ENCODE measurements at regions not wholly inside any gene's neighbourhood (a gene's known extent, or its start where the extent isn't known, plus 50 kb on each side); places are given as distances from the start of the nearest gene placed in this dataset.

DNA sequence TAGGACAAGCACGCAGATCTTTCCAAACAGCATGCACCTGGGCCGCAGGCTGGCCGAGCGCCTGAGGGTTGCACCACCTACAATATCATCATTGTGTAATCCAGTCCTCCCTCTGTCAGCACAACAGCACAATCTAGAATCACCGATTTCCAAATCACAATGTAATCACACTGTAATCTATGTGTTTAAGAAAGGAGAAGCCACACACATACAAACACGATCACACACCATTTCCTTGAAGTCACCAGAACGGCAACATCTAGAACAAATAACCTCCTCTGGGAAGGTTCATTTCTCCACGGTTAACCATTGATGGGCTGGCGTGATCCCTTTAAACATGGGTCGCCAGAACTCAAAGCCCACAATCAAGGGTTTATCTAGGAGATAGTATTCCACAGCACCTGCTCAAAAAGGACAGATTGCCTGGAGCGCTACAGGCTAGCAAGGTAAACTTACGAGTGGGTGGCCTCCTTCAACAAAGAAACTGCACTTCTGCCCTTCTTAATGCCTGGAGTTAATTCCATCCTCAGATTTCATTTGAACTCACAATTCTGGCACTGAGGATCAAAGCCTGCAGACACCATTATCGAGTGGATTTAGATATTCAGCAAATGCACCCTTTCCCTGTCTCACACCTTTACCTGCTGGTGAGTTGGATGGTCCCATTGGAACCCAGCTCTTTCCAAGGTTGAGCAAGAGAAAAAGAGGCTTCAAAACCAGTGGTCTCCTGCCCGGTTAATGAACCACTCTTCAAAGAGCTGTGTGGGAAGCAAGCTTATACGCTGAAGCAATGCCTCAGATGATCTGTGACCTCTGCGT is 83.8 kb upstream of the FOXQ1 start:
- intact Hi-C loops (cut with micrococcal nuclease), result no loop called here
- peaks cover 5 to 51% (median 9%) of the 10 kb centered on the region in 5 donors for H3K27me3 Mint-ChIP-seq

DNA sequence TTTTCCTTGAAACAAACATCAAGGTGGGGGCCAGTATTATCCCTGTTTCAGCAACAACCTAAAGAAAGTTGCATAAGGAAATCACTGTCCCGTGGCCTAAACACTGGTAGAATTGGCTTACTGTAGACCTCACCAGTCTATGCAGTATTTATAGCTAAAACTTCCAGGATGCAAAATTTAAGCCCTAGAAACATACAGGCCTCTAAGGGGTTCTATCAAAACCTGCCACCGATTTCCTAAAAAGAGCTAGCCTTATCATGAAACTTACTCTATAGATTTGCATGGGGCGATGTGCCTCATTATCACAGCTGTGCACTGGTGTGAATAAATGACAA is 84.3 kb upstream of the FOXQ1 start:
- Mint-ChIP-seq H3K27ac (no peak overlapping the region), H3K27me3 (peaks cover 5 to 46% (median 9%) of the 10 kb centered on the region in 5 donors), H3K9me3 (no peaks in the 10 kb centered on the region), H3K4me1 (no peaks in the 10 kb centered on the region), H3K4me3 (no peak overlapping the region), H3K36me3 (no peaks in the 10 kb centered on the region)
- no peaks in the 10 kb centered on the region for H3K9me3 ChIP-seq (ENCODE audit: control insufficient read depth in 2 of 3, low read length in 3 of 3)
- ATAC-seq (no peak), DNase-seq (no peak)
- H3K27ac ChIP-seq (ENCODE audit: low read depth, low read length), result no peak overlapping the region
- no peaks in the 10 kb centered on the region for H3K27me3 ChIP-seq (ENCODE audit: control insufficient read depth in 2 of 2, insufficient read depth in 2 of 2, low read length in 2 of 2)
- no peak overlapping the region for H3K4me3 ChIP-seq (ENCODE audit: low read length)
- ChIA-PET POLR2A (no interaction called here), CTCF (no interaction called here)
- H3K36me3 ChIP-seq (ENCODE audit: control insufficient read depth in 2 of 3, insufficient read depth in 3 of 3, low read length in 3 of 3), result no peaks in the 10 kb centered on the region
- intact Hi-C loops (cut with micrococcal nuclease), result no loop called here
- H3K4me1 ChIP-seq (ENCODE audit: control insufficient read depth in 2 of 2, insufficient read depth in 2 of 2, low read length in 2 of 2), result no peaks in the 10 kb centered on the region

More for the DNA sequence above, 83.8 kb upstream of the FOXQ1 start:
- H3K4me1 Mint-ChIP-seq, result no peaks in the 10 kb centered on the region
- POLR2A ChIA-PET, result no interaction called here
- Histone ChIP-seq H3K4me3 (ENCODE audit: low read length) (no peak overlapping the region), H3K27me3 (ENCODE audit: control insufficient read depth in 2 of 2, insufficient read depth in 2 of 2, low read length in 2 of 2) (no peaks in the 10 kb centered on the region), H3K27ac (ENCODE audit: low read depth, low read length) (no peak overlapping the region), H3K9me3 (ENCODE audit: control insufficient read depth in 2 of 3, low read length in 3 of 3) (no peaks in the 10 kb centered on the region), H3K36me3 (ENCODE audit: control insufficient read depth in 2 of 3, insufficient read depth in 3 of 3, low read length in 3 of 3) (no peaks in the 10 kb centered on the region), H3K4me1 (ENCODE audit: control insufficient read depth in 2 of 2, insufficient read depth in 2 of 2, low read length in 2 of 2) (no peaks in the 10 kb centered on the region)
- CTCF ChIA-PET, result interaction anchor here (0.8 kb wide), 1 partner anchor 1215 kb away, joined by 3 read pairs; no protein-coding TSS in a partner anchor
- no peak for DNase-seq
- no peaks in the 10 kb centered on the region for H3K9me3 Mint-ChIP-seq
- no peak overlapping the region for H3K4me3 Mint-ChIP-seq
- no peaks in the 10 kb centered on the region for H3K36me3 Mint-ChIP-seq
- ATAC-seq, result no peak
- no peak overlapping the region for H3K27ac Mint-ChIP-seq

DNA sequence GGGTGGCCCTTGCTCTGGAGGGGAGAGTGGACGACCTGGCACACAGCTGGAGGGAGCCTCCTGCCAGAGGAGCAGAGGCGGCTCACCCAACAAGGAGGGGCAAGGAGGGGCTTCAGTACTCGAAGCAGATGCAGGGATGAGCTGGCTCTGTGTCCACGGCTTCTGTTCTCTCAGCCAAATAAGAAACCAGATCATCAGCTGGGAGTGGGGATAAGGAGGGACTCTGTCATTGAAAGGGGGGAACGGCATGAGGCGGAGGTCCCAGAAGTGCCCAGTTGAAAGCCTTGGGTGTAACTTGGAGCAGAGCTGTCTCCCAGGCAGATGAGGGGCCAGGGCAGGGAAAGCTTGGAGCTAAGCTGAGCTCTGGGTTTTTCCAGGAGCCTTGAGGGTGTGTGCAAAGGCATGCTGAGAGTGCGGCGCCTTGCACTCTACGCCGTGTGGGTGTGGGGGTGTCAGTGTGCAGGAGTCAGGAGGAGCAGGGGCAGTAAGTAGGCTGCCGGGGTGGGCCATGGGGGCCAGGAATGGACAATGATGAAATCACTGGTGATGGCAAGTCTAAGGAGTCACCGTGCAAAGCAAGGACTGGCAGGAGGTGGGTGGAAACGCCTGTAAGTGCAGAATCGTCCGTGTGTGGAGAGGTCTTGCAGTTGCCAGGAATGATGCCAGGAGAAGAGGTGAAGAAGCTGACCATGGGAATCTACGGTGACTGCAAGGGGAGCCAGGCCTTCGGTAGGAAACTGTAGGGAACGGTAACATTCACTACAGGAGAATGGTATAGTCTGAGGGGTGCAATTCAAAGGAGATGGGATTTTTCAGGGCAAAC is 85.4 kb upstream of the FOXQ1 start:
- H3K36me3 Mint-ChIP-seq, result no peaks in the 10 kb centered on the region
- no peak overlapping the region for H3K4me3 ChIP-seq (ENCODE audit: low read length)
- no peaks in the 10 kb centered on the region for H3K27me3 ChIP-seq (ENCODE audit: control insufficient read depth in 2 of 2, insufficient read depth in 2 of 2, low read length in 2 of 2)
- H3K4me1 ChIP-seq (ENCODE audit: control insufficient read depth in 2 of 2, insufficient read depth in 2 of 2, low read length in 2 of 2), result no peaks in the 10 kb centered on the region
- ATAC-seq (no peak), DNase-seq (no peak)
- H3K27ac ChIP-seq (ENCODE audit: low read depth, low read length), result no peak overlapping the region
- H3K9me3 Mint-ChIP-seq, result no peaks in the 10 kb centered on the region
- H3K4me1 Mint-ChIP-seq, result no peaks in the 10 kb centered on the region
- H3K27ac Mint-ChIP-seq, result no peak overlapping the region
- intact Hi-C loops (cut with micrococcal nuclease), result no loop called here
- H3K9me3 ChIP-seq (ENCODE audit: control insufficient read depth in 2 of 3, low read length in 3 of 3), result no peaks in the 10 kb centered on the region
- H3K4me3 Mint-ChIP-seq, result no peak overlapping the region
- ChIA-PET POLR2A (no interaction called here), CTCF (no interaction called here)
- peaks cover 2 to 41% (median 7%) of the 10 kb centered on the region in 5 donors for H3K27me3 Mint-ChIP-seq
- no peaks in the 10 kb centered on the region for H3K36me3 ChIP-seq (ENCODE audit: control insufficient read depth in 2 of 3, insufficient read depth in 3 of 3, low read length in 3 of 3)

DNA sequence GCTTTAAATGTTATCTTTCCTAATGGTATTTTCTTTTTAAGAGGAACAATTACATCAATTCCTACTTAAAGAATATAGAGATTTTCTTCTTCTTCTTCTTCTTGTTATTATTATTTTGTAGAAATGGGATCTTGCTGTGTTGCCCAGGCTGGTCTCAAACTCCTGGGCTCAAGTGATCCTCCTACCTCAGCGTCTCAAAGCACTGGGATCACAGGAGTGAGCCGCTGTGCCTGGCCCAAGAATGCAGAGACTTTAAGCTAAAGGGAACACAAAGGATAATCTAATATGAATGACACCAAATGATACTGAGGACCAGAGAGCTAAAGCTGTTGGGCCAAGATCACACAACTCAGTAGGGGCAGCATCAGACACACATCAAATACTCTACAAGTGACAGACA is 87.4 kb upstream of the FOXQ1 start:
- Mint-ChIP-seq H3K9me3 (no peaks in the 10 kb centered on the region), H3K36me3 (no peaks in the 10 kb centered on the region), H3K4me1 (no peaks in the 10 kb centered on the region), H3K4me3 (no peak overlapping the region), H3K27ac (no peak overlapping the region), H3K27me3 (peaks cover 8 to 34% (median 16%) of the 10 kb centered on the region in 5 donors)
- intact Hi-C loops (cut with micrococcal nuclease), result no loop called here
- no peaks in the 10 kb centered on the region for H3K9me3 ChIP-seq (ENCODE audit: control insufficient read depth in 2 of 3, low read length in 3 of 3)
- no peak overlapping the region for H3K27ac ChIP-seq (ENCODE audit: low read depth, low read length)
- no peak for ATAC-seq
- no peaks in the 10 kb centered on the region for H3K27me3 ChIP-seq (ENCODE audit: control insufficient read depth in 2 of 2, insufficient read depth in 2 of 2, low read length in 2 of 2)
- POLR2A ChIA-PET, result no interaction called here
- no peaks in the 10 kb centered on the region for H3K4me1 ChIP-seq (ENCODE audit: control insufficient read depth in 2 of 2, insufficient read depth in 2 of 2, low read length in 2 of 2)
- no peak for DNase-seq
- CTCF ChIA-PET, result no interaction called here
- H3K36me3 ChIP-seq (ENCODE audit: control insufficient read depth in 2 of 3, insufficient read depth in 3 of 3, low read length in 3 of 3), result no peaks in the 10 kb centered on the region
- no peak overlapping the region for H3K4me3 ChIP-seq (ENCODE audit: low read length)

DNA sequence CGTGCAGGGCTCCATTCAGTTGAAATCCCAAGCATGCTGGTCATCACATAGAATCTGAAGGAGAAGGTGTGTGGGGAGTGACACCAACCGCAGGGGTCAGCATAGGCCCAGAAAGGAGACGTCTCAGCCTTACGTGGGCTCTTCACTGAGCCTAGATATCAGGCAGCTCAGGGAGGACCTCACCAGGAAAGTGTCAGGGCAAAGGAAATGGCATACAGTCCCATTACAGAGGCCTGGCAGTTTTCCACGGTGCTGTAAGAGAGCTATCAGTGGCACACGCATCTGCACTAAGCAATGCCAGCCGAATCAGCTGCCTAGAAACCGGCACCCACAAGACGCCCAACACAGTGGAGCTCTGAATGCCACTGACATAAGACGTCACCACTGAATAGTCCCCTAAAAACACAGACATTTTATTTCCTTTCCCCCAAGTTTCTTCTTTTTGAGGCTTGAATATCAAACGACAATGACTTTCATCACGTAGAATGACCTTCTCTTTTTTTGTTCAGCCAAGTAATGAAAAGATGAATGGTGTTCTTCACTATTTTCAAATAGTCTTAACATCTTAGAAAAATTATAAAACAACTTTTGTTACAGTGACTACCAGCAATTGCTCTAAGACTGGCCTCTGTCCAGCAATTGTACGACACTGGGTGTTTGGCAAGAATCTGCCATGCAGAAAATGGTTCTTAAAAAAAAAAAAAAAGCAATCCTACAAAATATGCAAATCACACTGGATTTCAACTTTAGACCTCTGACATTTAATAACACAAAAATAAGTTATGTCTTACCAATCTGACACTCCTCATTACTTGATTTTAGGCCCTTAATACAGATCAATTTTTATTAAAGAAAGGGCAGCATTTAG is 88.9 kb upstream of the FOXQ1 start:
- no peaks in the 10 kb centered on the region for H3K36me3 Mint-ChIP-seq
- Histone ChIP-seq H3K27me3 (ENCODE audit: control insufficient read depth in 2 of 2, insufficient read depth in 2 of 2, low read length in 2 of 2) (no peaks in the 10 kb centered on the region), H3K36me3 (ENCODE audit: control insufficient read depth in 2 of 3, insufficient read depth in 3 of 3, low read length in 3 of 3) (no peaks in the 10 kb centered on the region), H3K4me3 (ENCODE audit: low read length) (no peak overlapping the region), H3K9me3 (ENCODE audit: control insufficient read depth in 2 of 3, low read length in 3 of 3) (no peaks in the 10 kb centered on the region), H3K27ac (ENCODE audit: low read depth, low read length) (no peak overlapping the region), H3K4me1 (ENCODE audit: control insufficient read depth in 2 of 2, insufficient read depth in 2 of 2, low read length in 2 of 2) (no peaks in the 10 kb centered on the region)
- H3K9me3 Mint-ChIP-seq, result no peaks in the 10 kb centered on the region
- POLR2A ChIA-PET, result no interaction called here
- no peak overlapping the region for H3K27ac Mint-ChIP-seq
- H3K27me3 Mint-ChIP-seq, result peaks cover 8 to 22% (median 13%) of the 10 kb centered on the region in 5 donors
- CTCF ChIA-PET, result interaction anchor here (0.6 kb wide), 1 partner anchor 313 kb away, joined by 3 read pairs; no protein-coding TSS in a partner anchor
- no peak for DNase-seq
- no peak overlapping the region for H3K4me3 Mint-ChIP-seq
- H3K4me1 Mint-ChIP-seq, result no peaks in the 10 kb centered on the region
- ATAC-seq, result no peak
- intact Hi-C loops (cut with micrococcal nuclease), result no loop called here

DNA sequence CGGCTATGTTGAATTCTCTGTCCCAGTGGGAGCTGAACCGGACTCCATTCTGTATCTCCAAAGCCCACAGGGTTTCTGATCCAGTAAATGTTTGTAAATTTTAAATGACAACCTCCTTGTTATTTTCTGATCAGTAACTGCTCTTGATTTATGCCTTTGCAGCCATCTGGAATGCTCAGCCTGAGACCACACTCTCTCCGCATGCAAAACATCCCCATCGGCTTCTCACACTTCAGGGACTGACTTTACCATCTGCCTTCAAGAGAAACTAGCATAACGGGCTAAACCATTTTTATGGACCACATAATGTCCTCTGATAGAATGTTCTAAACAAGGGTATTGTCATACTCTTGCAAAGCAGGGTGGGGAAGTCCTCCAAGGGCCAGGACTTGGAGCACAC is 94.5 kb upstream of the FOXQ1 start:
- CTCF ChIA-PET, result no interaction called here
- Mint-ChIP-seq H3K9me3 (no peaks in the 10 kb centered on the region), H3K4me3 (no peak overlapping the region), H3K4me1 (no peaks in the 10 kb centered on the region), H3K27me3 (peaks cover 5 to 20% (median 7%) of the 10 kb centered on the region in 5 donors), H3K36me3 (no peaks in the 10 kb centered on the region), H3K27ac (no peak overlapping the region)
- POLR2A ChIA-PET, result no interaction called here
- no peaks in the 10 kb centered on the region for H3K9me3 ChIP-seq (ENCODE audit: control insufficient read depth in 2 of 3, low read length in 3 of 3)
- no peaks in the 10 kb centered on the region for H3K27me3 ChIP-seq (ENCODE audit: control insufficient read depth in 2 of 2, insufficient read depth in 2 of 2, low read length in 2 of 2)
- H3K27ac ChIP-seq (ENCODE audit: low read depth, low read length), result no peak overlapping the region
- no peak overlapping the region for H3K4me3 ChIP-seq (ENCODE audit: low read length)
- no peak for DNase-seq
- intact Hi-C loops (cut with micrococcal nuclease), result no loop called here
- no peak for ATAC-seq
- H3K4me1 ChIP-seq (ENCODE audit: control insufficient read depth in 2 of 2, insufficient read depth in 2 of 2, low read length in 2 of 2), result no peaks in the 10 kb centered on the region
- H3K36me3 ChIP-seq (ENCODE audit: control insufficient read depth in 2 of 3, insufficient read depth in 3 of 3, low read length in 3 of 3), result no peaks in the 10 kb centered on the region
